Muscle of leg (tissue), 3 donors: ENCODE measurements at regions not wholly inside any gene's neighbourhood (a gene's known extent, or its start where the extent isn't known, plus 50 kb on each side); places are given as distances from the start of the nearest gene placed in this dataset.
"Not testable (repeated sequence)": the region's sequence is repeated elsewhere in the genome, so short reads cannot be mapped to it uniquely, and the experiment has no call there.

ENCODE experiments used
- DNase-seq: peaks from one replicate; pipeline ENCODE4 v3.0.0; 2013
- H3K27ac ChIP-seq: one replicate; pipeline ENCODE4 v1.5.1; 2013; ENCODE audit warnings: mild to moderate bottlenecking, low read length, control low read depth
- H3K27me3 ChIP-seq: one replicate; pipeline ENCODE4 v1.6.1; 2013; ENCODE audit warnings: low read length; ENCODE audit not compliant: control insufficient read depth, insufficient read depth
- H3K36me3 ChIP-seq: one replicate; pipeline ENCODE4 v1.6.1; 2013; ENCODE audit warnings: low read length; ENCODE audit not compliant: control insufficient read depth, insufficient read depth
- H3K4me1 ChIP-seq: one replicate; pipeline ENCODE4 v1.6.1; 2013; ENCODE audit warnings: low read length; ENCODE audit not compliant: control insufficient read depth, insufficient read depth
- H3K4me3 ChIP-seq: one replicate; pipeline ENCODE4 v1.5.1; 2013; ENCODE audit warnings: low read length, control low read depth
- H3K9me3 ChIP-seq: replicated peaks from 2 replicates; pipeline ENCODE4 v1.6.1; 2013; ENCODE audit warnings: low read depth, low read length; ENCODE audit not compliant: control insufficient read depth
- WGBS: methylation state at CpG from one replicate; pipeline ENCODE4 v1.1.5; 2013; ENCODE audit warnings: missing lambda C conversion rate; ENCODE audit not compliant: insufficient coverage; 5-methylcytosine and 5-hydroxymethylcytosine counted together

GRCh38 chr15:30195355-30196008, 60.6 kb downstream of the GOLGA8T start:
- not testable (repeated sequence) for H3K36me3 ChIP-seq, H3K27me3 ChIP-seq, DNase-seq, H3K9me3 ChIP-seq, H3K27ac ChIP-seq, H3K4me1 ChIP-seq
- peak overlapping the region; percentile 30 for H3K4me3 ChIP-seq
- WGBS, result 0% methylated on average over 1 of the region's 41 CpGs

GRCh38 chr15:30196009-30196375, 61.1 kb downstream of the GOLGA8T start:
- DNase-seq, result peak; percentile 4
- not testable (repeated sequence) for H3K4me1 ChIP-seq, H3K36me3 ChIP-seq, H3K9me3 ChIP-seq, H3K27me3 ChIP-seq, H3K27ac ChIP-seq
- H3K4me3 ChIP-seq, result peak overlapping the region; percentile 30
- WGBS, result 0% methylated on average over 4 of the region's 32 CpGs

- not testable (repeated sequence) for DNase-seq, H3K9me3 ChIP-seq, H3K27ac ChIP-seq, H3K4me3 ChIP-seq, H3K27me3 ChIP-seq, H3K4me1 ChIP-seq, H3K36me3 ChIP-seq
- no CpG with 5 or more reads among the region's 12 CpGs for WGBS
These were observed 61.9 kb downstream of the GOLGA8T start for GRCh38 chr15:30196769-30197168.

GRCh38 chr15:30201517-30201916, 66.7 kb downstream of the GOLGA8T start:
- not testable (repeated sequence) for H3K36me3 ChIP-seq, H3K9me3 ChIP-seq, H3K27ac ChIP-seq, DNase-seq, H3K27me3 ChIP-seq, H3K4me1 ChIP-seq, H3K4me3 ChIP-seq
- WGBS, result no CpG with 5 or more reads among the region's 4 CpGs

DNA sequence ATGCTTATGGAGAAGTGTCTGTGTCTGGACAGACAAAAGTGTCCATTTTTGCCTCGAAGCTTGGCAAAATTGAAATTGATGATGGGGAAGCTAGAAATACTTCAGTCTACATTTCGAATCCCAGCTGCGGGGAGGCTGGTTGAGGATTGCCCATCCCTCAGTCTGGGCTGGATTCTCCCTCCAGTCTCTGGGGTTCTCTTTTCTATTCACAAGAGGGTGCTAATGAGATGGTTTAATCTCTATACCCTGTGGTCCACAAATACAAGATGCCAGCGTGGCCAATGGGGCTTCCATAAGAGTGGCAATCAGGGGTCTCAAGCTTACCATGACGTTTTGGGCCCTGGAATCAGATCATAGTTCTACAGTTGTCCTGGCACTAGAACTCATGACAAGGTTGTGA, 78.9 kb downstream of the GOLGA8T start:
- not testable (repeated sequence) for H3K9me3 ChIP-seq, H3K4me3 ChIP-seq, H3K36me3 ChIP-seq, H3K4me1 ChIP-seq, DNase-seq, H3K27me3 ChIP-seq, H3K27ac ChIP-seq
- no CpG with 5 or more reads among the region's 5 CpGs for WGBS

DNA sequence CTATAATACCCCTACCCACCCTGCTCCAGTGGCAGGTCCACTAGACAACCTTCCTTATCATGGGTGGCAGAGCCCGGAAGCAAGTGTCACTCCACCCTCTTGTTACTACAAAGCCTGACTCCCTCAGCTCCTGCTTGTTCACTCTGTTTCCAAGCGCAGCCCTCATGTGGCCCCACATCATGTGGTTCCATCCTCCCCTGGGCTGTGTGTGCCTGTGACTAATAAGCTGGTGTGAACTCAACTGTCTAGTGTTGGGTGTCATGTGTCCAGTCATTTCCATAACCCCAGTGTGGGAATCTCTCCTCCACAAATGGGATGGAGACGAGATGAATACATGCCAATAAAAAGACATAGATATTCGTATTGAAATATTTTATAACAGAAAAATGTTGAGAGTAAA, 87.0 kb downstream of the GOLGA8T start:
- not testable (repeated sequence) for DNase-seq, H3K9me3 ChIP-seq, H3K4me3 ChIP-seq, H3K27me3 ChIP-seq, H3K27ac ChIP-seq, H3K36me3 ChIP-seq, H3K4me1 ChIP-seq
- no CpG with 5 or more reads among the region's 4 CpGs for WGBS

- DNase-seq, H3K27me3 ChIP-seq, H3K4me1 ChIP-seq, H3K4me3 ChIP-seq, H3K9me3 ChIP-seq, H3K36me3 ChIP-seq, H3K27ac ChIP-seq: not testable (repeated sequence)
- WGBS, result no CpG with 5 or more reads among the region's 91 CpGs
These were observed 88.1 kb downstream of the GOLGA8T start for GRCh38 chr15:30222798-30223591.

DNA sequence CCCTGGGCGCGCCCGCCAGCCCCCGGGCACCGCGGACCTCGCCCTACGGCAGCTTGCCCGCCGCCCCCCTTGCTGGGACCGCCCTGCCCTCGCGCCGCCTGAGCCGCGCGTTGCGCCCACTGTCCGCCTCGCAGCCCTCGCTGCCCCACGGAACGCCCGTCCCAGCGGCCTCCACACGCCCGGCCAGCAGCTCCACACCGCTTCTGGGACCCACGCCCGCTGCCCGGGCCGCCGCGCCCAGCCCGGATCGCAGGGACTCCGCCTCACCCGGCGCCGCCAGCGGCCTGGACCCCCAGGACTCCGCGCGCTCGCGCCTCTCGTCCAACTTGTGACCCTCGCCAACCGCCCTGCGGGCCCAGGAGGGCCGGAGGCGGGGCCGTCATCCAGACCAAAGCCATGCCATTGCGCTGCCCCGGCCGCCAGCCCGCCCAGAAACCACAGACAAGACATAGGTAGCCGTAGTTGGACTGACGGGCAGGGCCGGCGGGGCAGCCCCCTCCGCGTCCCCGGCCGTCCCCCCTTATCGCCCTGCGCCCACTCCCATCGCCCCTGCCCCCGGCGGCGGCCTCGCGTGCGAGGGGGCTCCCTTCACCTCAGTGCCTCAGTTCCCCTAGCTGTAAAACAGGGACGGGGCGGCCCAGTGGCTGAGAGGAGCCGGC, 90.5 kb downstream of the GOLGA8T start:
- no CpG with 5 or more reads among the region's 77 CpGs for WGBS
- H3K4me3 ChIP-seq, H3K9me3 ChIP-seq, DNase-seq, H3K36me3 ChIP-seq, H3K27me3 ChIP-seq, H3K27ac ChIP-seq, H3K4me1 ChIP-seq: not testable (repeated sequence)

- WGBS, result no CpG with 5 or more reads among the region's 23 CpGs
- H3K27me3 ChIP-seq, H3K9me3 ChIP-seq, H3K36me3 ChIP-seq, H3K27ac ChIP-seq, H3K4me3 ChIP-seq, H3K4me1 ChIP-seq: not testable (repeated sequence)
- DNase-seq, result peak; percentile 0
These were observed 126.7 kb downstream of the GOLGA8T start for GRCh38 chr15:30261432-30262141.

- no CpG with 5 or more reads among the region's 14 CpGs for WGBS
These were observed 127.2 kb downstream of the GOLGA8T start for GRCh38 chr15:30262142-30262460.

More at GRCh38 chr15:30262142-30262460, 127.2 kb downstream of the GOLGA8T start:
- not testable (repeated sequence) for H3K36me3 ChIP-seq, H3K4me1 ChIP-seq, H3K4me3 ChIP-seq, H3K9me3 ChIP-seq, H3K27ac ChIP-seq, DNase-seq, H3K27me3 ChIP-seq
